K562 (cell line): ENCODE measurements at regions not wholly inside any gene's neighbourhood (a gene's known extent, or its start where the extent isn't known, plus 50 kb on each side); places are given as distances from the start of the nearest gene placed in this dataset.

ENCODE experiments used
- COPS2 ChIP-seq: fragments of 450-650 bp; conservative IDR thresholded peaks from 2 replicates; pipeline ENCODE4 v1.6.1; 2016; ENCODE audit warnings: mild to moderate bottlenecking, moderate library complexity
- ERF ChIP-seq: fragments of 450-650 bp; formaldehyde crosslinking; IDR thresholded peaks from 2 replicates; pipeline ENCODE4 v1.4.0; 2020; ENCODE audit warnings: mild to moderate bottlenecking, mixed read lengths
- MGA ChIP-seq: fragments of 450-650 bp; IDR thresholded peaks from 2 replicates; pipeline ENCODE4 v1.6.1; 2016; ENCODE audit warnings: mild to moderate bottlenecking, moderate library complexity
- MYC ChIP-seq, 2 experiments: fragments of 250-450 bp in 1 of 2; sonication (Bioruptor Pico) in 1 of 2; IDR thresholded peaks; 2 replicates each; pipeline versions ENCODE4 v1.5.1 to v1.6.1; 2012 to 2021; ENCODE audit warnings: low read depth in 2 of 2, borderline replicate concordance in 1 of 2, improper control_type of control experiment in 1 of 2, low read length in 1 of 2, mild to moderate bottlenecking in 1 of 2, moderate library complexity in 1 of 2
- NFATC3 ChIP-seq: fragments of 450-650 bp; IDR thresholded peaks from 2 replicates; pipeline ENCODE4 v1.6.1; 2017; ENCODE audit warnings: mild to moderate bottlenecking
- RFX5 ChIP-seq: IDR thresholded peaks from 2 replicates; pipeline ENCODE4 v1.6.1; 2011; ENCODE audit warnings: low read depth, mild to moderate bottlenecking, improper control_type of control experiment, low read length
- ZBTB26 ChIP-seq: fragments of 450-650 bp; formaldehyde crosslinking; IDR thresholded peaks from 2 replicates; pipeline ENCODE4 v1.4.0; 2022; ENCODE audit warnings: missing genetic modification characterization
- ZNF507 ChIP-seq: conservative IDR thresholded peaks from 2 replicates; pipeline ENCODE4 v1.6.1; 2017; ENCODE audit warnings: missing genetic modification characterization, missing compliant biosample characterization
- ZNF551 ChIP-seq: fragments of 250-450 bp; sonication (Bioruptor Pico); IDR thresholded peaks from 2 replicates; pipeline ENCODE4 v1.5.0; 2021; ENCODE audit warnings: mild to moderate bottlenecking, moderate library complexity
- TF ChIP-seq, protein P1 (sequence below): sonication (generic); formaldehyde crosslinking; IDR thresholded peaks from 2 replicates; pipeline ENCODE4 v1.8.0; 2022; ENCODE audit warnings: mild to moderate bottlenecking, missing genetic modification reagents

DNA sequence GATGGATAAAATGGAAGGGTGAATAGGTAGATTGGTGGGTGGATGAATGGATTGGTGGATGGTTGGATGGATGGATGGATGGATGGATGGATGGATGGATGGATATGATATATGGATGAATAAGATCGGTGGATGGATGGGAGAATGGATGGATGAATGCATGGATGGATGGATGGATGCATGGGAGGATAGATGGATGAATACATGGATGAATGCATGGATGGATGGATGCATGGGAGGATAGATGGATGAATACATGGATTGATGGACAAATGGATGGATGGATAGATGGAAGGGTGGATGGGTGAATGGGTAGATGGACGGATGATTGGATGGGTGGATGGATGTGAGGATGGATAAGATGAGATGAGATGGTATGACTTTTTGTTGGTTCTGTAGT is 95.7 kb upstream of the DUSP22 start (continued):
- TF ChIP-seq MGA (no peak), ZBTB26 (CRISPR knock-in tag) (0 out of 2 replicates have a peak, but pooled peaks have one; percentile 30), RFX5 (no peak), MYC (IDR thresholded peaks at IDR 0.05; ENCODE audit: low read depth, low read length) (no peak), MYC (CRISPR knock-in tag; IDR thresholded peaks at IDR 0.05; ENCODE audit: borderline replicate concordance, low read depth) (no peak), ZNF551 (no peak), NFATC3 (no peak), ZNF507 (tag) (no peak), COPS2 (no peak), ERF (CRISPR knock-in tag) (no peak)
- TF ChIP-seq, protein P1, sequence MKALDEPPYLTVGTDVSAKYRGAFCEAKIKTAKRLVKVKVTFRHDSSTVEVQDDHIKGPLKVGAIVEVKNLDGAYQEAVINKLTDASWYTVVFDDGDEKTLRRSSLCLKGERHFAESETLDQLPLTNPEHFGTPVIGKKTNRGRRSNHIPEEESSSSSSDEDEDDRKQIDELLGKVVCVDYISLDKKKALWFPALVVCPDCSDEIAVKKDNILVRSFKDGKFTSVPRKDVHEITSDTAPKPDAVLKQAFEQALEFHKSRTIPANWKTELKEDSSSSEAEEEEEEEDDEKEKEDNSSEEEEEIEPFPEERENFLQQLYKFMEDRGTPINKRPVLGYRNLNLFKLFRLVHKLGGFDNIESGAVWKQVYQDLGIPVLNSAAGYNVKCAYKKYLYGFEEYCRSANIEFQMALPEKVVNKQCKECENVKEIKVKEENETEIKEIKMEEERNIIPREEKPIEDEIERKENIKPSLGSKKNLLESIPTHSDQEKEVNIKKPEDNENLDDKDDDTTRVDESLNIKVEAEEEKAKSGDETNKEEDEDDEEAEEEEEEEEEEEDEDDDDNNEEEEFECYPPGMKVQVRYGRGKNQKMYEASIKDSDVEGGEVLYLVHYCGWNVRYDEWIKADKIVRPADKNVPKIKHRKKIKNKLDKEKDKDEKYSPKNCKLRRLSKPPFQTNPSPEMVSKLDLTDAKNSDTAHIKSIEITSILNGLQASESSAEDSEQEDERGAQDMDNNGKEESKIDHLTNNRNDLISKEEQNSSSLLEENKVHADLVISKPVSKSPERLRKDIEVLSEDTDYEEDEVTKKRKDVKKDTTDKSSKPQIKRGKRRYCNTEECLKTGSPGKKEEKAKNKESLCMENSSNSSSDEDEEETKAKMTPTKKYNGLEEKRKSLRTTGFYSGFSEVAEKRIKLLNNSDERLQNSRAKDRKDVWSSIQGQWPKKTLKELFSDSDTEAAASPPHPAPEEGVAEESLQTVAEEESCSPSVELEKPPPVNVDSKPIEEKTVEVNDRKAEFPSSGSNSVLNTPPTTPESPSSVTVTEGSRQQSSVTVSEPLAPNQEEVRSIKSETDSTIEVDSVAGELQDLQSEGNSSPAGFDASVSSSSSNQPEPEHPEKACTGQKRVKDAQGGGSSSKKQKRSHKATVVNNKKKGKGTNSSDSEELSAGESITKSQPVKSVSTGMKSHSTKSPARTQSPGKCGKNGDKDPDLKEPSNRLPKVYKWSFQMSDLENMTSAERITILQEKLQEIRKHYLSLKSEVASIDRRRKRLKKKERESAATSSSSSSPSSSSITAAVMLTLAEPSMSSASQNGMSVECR (CRISPR knock-in tag) = no peak
